ENCODE measurements at regions not wholly inside any gene's neighbourhood (a gene's known extent, or its start where the extent isn't known, plus 50 kb on each side); places are given as distances from the start of the nearest gene placed in this dataset.
"Not testable (repeated sequence)": the region's sequence is repeated elsewhere in the genome, so short reads cannot be mapped to it uniquely, and the experiment has no call there.

GRCh38 chr2:156999661-157000060 is 257.8 kb upstream of the GALNT5 start:
- TF ChIP-seq EZH2phosphoT487 (IDR thresholded peaks at IDR 0.05; ENCODE audit: borderline replicate concordance, low read depth, low read length) (no peak), CTCF (conservative IDR thresholded peaks at IDR 0.05; ENCODE audit: low read length) (no peak)
- no TSS peak for BruUV-seq (replicated peaks)
- H3K9me2 ChIP-seq (ENCODE audit: insufficient read depth, low read length), result no peaks in the 10 kb centered on the region
- H3K36me3 ChIP-seq (ENCODE audit: insufficient read depth, low read length), result no peaks in the 10 kb centered on the region
- H3K4me3 ChIP-seq (ENCODE audit: low read depth, low read length, poor library complexity, severe bottlenecking), result no peak overlapping the region
- no peak for DNase-seq (ENCODE audit: low spot score)
- no peaks in the 10 kb centered on the region for H3K9me3 ChIP-seq (ENCODE audit: low read length)
- no peak overlapping the region for H3K27ac ChIP-seq (ENCODE audit: low read depth, low read length, poor library complexity, severe bottlenecking)
- H3K4me1 ChIP-seq (ENCODE audit: insufficient read depth, low read length, poor library complexity, severe bottlenecking), result no peaks in the 10 kb centered on the region
- no peaks in the 10 kb centered on the region for H4K20me1 ChIP-seq (ENCODE audit: insufficient read depth, low read length)
- POLR2A ChIA-PET, result interaction anchor here (0.6 kb wide), 1 partner anchor 1491 kb away, joined by 7 read pairs; no protein-coding TSS in a partner anchor
- no peak overlapping the region for H3K4me2 ChIP-seq (ENCODE audit: low read length)
- intact Hi-C loops (cut with micrococcal nuclease; ENCODE audit: unreplicated experiment), result no loop called here
- H2AFZ ChIP-seq (ENCODE audit: low read length), result no peak overlapping the region
- CTCF ChIA-PET (ENCODE audit: unreplicated experiment), result no interaction called here
- H3K79me2 ChIP-seq (ENCODE audit: insufficient read depth, low read depth, low read length), result no peaks in the 10 kb centered on the region

- Histone ChIP-seq H3K9me2 (ENCODE audit: insufficient read depth, low read length) (no peaks in the 10 kb centered on the region), H3K36me3 (ENCODE audit: insufficient read depth, low read length) (no peaks in the 10 kb centered on the region), H3K9me3 (ENCODE audit: low read length) (no peaks in the 10 kb centered on the region), H3K4me1 (ENCODE audit: insufficient read depth, low read length, poor library complexity, severe bottlenecking) (no peaks in the 10 kb centered on the region), H4K20me1 (ENCODE audit: insufficient read depth, low read length) (no peaks in the 10 kb centered on the region), H3K4me3 (ENCODE audit: low read depth, low read length, poor library complexity, severe bottlenecking) (no peak overlapping the region), H3K79me2 (ENCODE audit: insufficient read depth, low read depth, low read length) (no peaks in the 10 kb centered on the region), H3K4me2 (ENCODE audit: low read length) (no peak overlapping the region), H3K27ac (ENCODE audit: low read depth, low read length, poor library complexity, severe bottlenecking) (no peak overlapping the region), H2AFZ (ENCODE audit: low read length) (no peak overlapping the region)
- BruUV-seq (replicated peaks), result no TSS peak
- no peak for DNase-seq (ENCODE audit: low spot score)
- no peak for TF ChIP-seq CTCF (conservative IDR thresholded peaks at IDR 0.05; ENCODE audit: low read length)
- no peak for TF ChIP-seq EZH2phosphoT487 (IDR thresholded peaks at IDR 0.05; ENCODE audit: borderline replicate concordance, low read depth, low read length)
- ChIA-PET CTCF (ENCODE audit: unreplicated experiment) (no interaction called here), POLR2A (no interaction called here)
- intact Hi-C loops (cut with micrococcal nuclease; ENCODE audit: unreplicated experiment), result no loop called here
Measured at GRCh38 chr2:157004789-157005188, 252.7 kb upstream of the GALNT5 start.

- H3K79me2 ChIP-seq (ENCODE audit: insufficient read depth, low read depth, low read length), result no peaks in the 10 kb centered on the region
- no peaks in the 10 kb centered on the region for H3K9me3 ChIP-seq (ENCODE audit: low read length)
- intact Hi-C loops (cut with micrococcal nuclease; ENCODE audit: unreplicated experiment), result no loop called here
- H2AFZ ChIP-seq (ENCODE audit: low read length), result no peak overlapping the region
- no peak overlapping the region for H3K27ac ChIP-seq (ENCODE audit: low read depth, low read length, poor library complexity, severe bottlenecking)
- ChIA-PET POLR2A (no interaction called here), CTCF (ENCODE audit: unreplicated experiment) (no interaction called here)
- DNase-seq (ENCODE audit: low spot score), result no peak
- H3K4me1 ChIP-seq (ENCODE audit: insufficient read depth, low read length, poor library complexity, severe bottlenecking), result no peaks in the 10 kb centered on the region
- no peak for TF ChIP-seq CTCF (conservative IDR thresholded peaks at IDR 0.05; ENCODE audit: low read length)
- no peak for TF ChIP-seq EZH2phosphoT487 (IDR thresholded peaks at IDR 0.05; ENCODE audit: borderline replicate concordance, low read depth, low read length)
- BruUV-seq (replicated peaks), result no TSS peak
- no peaks in the 10 kb centered on the region for H3K36me3 ChIP-seq (ENCODE audit: insufficient read depth, low read length)
- no peaks in the 10 kb centered on the region for H4K20me1 ChIP-seq (ENCODE audit: insufficient read depth, low read length)
- no peak overlapping the region for H3K4me2 ChIP-seq (ENCODE audit: low read length)
- H3K9me2 ChIP-seq (ENCODE audit: insufficient read depth, low read length), result no peaks in the 10 kb centered on the region
- H3K4me3 ChIP-seq (ENCODE audit: low read depth, low read length, poor library complexity, severe bottlenecking), result no peak overlapping the region
Measured at GRCh38 chr2:157015015-157015575, 242.4 kb upstream of the GALNT5 start.

- BruUV-seq (replicated peaks); CTCF ChIA-PET (ENCODE audit: unreplicated experiment); H3K4me3 ChIP-seq (ENCODE audit: low read depth, low read length, poor library complexity, severe bottlenecking); DNase-seq (ENCODE audit: low spot score); POLR2A ChIA-PET; H4K20me1 ChIP-seq (ENCODE audit: insufficient read depth, low read length); H3K79me2 ChIP-seq (ENCODE audit: insufficient read depth, low read depth, low read length); H2AFZ ChIP-seq (ENCODE audit: low read length); H3K9me2 ChIP-seq (ENCODE audit: insufficient read depth, low read length); H3K4me1 ChIP-seq (ENCODE audit: insufficient read depth, low read length, poor library complexity, severe bottlenecking); H3K36me3 ChIP-seq (ENCODE audit: insufficient read depth, low read length); H3K4me2 ChIP-seq (ENCODE audit: low read length); H3K9me3 ChIP-seq (ENCODE audit: low read length); intact Hi-C loops (cut with micrococcal nuclease; ENCODE audit: unreplicated experiment); H3K27ac ChIP-seq (ENCODE audit: low read depth, low read length, poor library complexity, severe bottlenecking): not testable (repeated sequence)
Measured at GRCh38 chr2:157023264-157023663, 234.2 kb upstream of the GALNT5 start.

Measured in OCI-LY7 (cell line).